MM.1S (cell line): ENCODE measurements at regions not wholly inside any gene's neighbourhood (a gene's known extent, or its start where the extent isn't known, plus 50 kb on each side); places are given as distances from the start of the nearest gene placed in this dataset.

Experiments used
- EZH2 ChIP-seq: fragments of 300-600 bp; sonication (generic); optimal IDR thresholded peaks from 2 replicates; pipeline ENCODE3; 2017; ENCODE audit warnings: low read depth, mild to moderate bottlenecking, antibody characterized with exemption, low read length, mixed read lengths
- EZH2phosphoT487 ChIP-seq: fragments of 300-600 bp; sonication (generic); IDR thresholded peaks from 2 replicates; pipeline ENCODE4 v1.6.1; 2018; ENCODE audit warnings: antibody characterized with exemption, low read length
- TF ChIP-seq, protein P1 (sequence below): fragments of 300-600 bp; sonication (generic); IDR thresholded peaks from 2 replicates; pipeline ENCODE4 v1.5.1; 2016; ENCODE audit warnings: antibody characterized with exemption, low read length, mixed read lengths

DNA sequence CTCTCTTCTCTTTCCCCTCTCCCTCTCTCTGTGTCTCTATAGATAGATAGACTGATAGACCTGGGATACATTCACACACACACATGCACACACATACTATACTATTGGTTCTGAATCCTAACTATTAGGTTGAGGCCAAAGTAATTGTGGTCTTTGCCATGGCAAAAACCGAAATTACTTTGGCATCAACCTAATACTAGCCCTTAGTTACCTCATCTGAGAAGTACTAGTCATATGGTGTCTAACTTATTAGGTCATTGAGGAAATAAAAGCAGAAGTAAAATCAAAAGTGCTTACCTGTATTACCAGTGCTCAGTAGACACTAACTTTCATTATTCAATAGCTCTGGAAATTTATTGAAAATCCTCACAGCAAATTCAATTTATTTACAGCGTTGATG is 451.5 kb downstream of the EPHA4 start:
- TF ChIP-seq, protein P1, sequence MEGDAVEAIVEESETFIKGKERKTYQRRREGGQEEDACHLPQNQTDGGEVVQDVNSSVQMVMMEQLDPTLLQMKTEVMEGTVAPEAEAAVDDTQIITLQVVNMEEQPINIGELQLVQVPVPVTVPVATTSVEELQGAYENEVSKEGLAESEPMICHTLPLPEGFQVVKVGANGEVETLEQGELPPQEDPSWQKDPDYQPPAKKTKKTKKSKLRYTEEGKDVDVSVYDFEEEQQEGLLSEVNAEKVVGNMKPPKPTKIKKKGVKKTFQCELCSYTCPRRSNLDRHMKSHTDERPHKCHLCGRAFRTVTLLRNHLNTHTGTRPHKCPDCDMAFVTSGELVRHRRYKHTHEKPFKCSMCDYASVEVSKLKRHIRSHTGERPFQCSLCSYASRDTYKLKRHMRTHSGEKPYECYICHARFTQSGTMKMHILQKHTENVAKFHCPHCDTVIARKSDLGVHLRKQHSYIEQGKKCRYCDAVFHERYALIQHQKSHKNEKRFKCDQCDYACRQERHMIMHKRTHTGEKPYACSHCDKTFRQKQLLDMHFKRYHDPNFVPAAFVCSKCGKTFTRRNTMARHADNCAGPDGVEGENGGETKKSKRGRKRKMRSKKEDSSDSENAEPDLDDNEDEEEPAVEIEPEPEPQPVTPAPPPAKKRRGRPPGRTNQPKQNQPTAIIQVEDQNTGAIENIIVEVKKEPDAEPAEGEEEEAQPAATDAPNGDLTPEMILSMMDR: no peak
- TF ChIP-seq EZH2 (no peak), EZH2phosphoT487 (no peak)
